ENCODE measurements at regions not wholly inside any gene's neighbourhood (a gene's known extent, or its start where the extent isn't known, plus 50 kb on each side); places are given as distances from the start of the nearest gene placed in this dataset.

DNA sequence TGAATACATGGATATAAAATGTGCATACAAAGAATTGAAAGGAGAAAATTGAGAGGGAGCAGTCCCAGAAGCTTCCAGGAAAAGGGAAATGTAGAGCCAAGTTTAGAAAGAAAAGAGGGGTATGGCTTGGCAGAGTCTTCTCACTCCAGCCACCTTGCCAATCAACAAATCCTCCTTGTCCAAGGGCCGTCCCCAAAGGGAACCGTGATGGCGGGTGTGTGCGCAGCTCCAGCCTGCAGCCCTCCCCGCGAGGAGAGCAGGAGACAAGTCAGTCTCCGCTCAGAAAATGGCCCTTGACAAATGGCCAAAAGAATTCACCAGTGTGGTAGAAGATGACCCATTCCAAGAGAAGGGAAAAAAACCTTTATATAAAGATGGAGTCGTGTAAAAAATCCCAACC is 448.3 kb upstream of the POU3F3 start:
- H3K27ac ChIP-seq (ENCODE audit: low read length): no peak overlapping the region
- no peak for DNase-seq

DNA sequence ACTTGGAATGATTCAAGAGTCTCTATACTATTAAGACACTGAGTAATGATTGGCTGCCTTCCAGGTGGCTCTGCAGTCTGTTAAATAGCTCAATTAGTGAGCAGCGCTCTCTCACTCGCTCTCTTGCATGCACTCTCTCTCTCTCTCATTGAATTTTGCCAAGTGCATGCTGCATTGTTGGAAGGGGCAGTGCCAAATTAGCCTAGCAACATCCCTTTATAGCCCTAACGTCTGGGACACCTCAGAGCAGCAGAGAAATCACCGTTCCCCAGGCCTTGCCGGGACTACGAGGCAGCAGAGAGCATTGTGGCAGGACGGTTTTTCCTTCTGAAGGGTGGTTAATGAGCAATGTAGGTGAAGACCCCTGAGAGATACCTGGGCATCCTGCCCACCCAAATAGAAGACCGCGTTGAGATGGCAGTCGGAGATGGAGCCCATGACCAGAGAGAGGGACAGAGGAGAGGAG is 447.6 kb upstream of the POU3F3 start:
- H3K9me3 ChIP-seq (replicated peaks; ENCODE audit: insufficient read depth, low read length): no peaks in the 10 kb centered on the region
- no peak for DNase-seq
- TF ChIP-seq EZH2 (optimal IDR thresholded peaks at IDR 0.05; ENCODE audit: low read depth, low read length): no peak
- TF ChIP-seq EZH2phosphoT487 (IDR thresholded peaks at IDR 0.05; ENCODE audit: low read length): no peak
- TF ChIP-seq, protein P1, sequence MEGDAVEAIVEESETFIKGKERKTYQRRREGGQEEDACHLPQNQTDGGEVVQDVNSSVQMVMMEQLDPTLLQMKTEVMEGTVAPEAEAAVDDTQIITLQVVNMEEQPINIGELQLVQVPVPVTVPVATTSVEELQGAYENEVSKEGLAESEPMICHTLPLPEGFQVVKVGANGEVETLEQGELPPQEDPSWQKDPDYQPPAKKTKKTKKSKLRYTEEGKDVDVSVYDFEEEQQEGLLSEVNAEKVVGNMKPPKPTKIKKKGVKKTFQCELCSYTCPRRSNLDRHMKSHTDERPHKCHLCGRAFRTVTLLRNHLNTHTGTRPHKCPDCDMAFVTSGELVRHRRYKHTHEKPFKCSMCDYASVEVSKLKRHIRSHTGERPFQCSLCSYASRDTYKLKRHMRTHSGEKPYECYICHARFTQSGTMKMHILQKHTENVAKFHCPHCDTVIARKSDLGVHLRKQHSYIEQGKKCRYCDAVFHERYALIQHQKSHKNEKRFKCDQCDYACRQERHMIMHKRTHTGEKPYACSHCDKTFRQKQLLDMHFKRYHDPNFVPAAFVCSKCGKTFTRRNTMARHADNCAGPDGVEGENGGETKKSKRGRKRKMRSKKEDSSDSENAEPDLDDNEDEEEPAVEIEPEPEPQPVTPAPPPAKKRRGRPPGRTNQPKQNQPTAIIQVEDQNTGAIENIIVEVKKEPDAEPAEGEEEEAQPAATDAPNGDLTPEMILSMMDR (IDR thresholded peaks at IDR 0.05; ENCODE audit: low read length): no peak
- H2AFZ ChIP-seq (ENCODE audit: low read length): no peak overlapping the region
- no peaks in the 10 kb centered on the region for H4K20me1 ChIP-seq (ENCODE audit: insufficient read depth, low read length)
- no peak overlapping the region for H3K4me3 ChIP-seq (ENCODE audit: low read length)
- H3K4me1 ChIP-seq (ENCODE audit: low read length): no peaks in the 10 kb centered on the region
- H3K9ac ChIP-seq (ENCODE audit: low read length): no peak overlapping the region
- H3K4me2 ChIP-seq (ENCODE audit: low read depth, low read length): no peak overlapping the region
- no peaks in the 10 kb centered on the region for H3K36me3 ChIP-seq (replicated peaks; ENCODE audit: insufficient read depth, low read length)
- H3F3A ChIP-seq (ENCODE audit: insufficient read depth, low read length): no peaks in the 10 kb centered on the region
- H3K9me2 ChIP-seq (replicated peaks; ENCODE audit: insufficient read depth, low read length): no peaks in the 10 kb centered on the region
- no peak overlapping the region for H3K27ac ChIP-seq (ENCODE audit: low read length)
- no peaks in the 10 kb centered on the region for H3K27me3 ChIP-seq (replicated peaks; ENCODE audit: insufficient read depth, low read length)
- H3K79me2 ChIP-seq (ENCODE audit: low read length): no peaks in the 10 kb centered on the region

More for the DNA sequence above, 448.3 kb upstream of the POU3F3 start:
- Histone ChIP-seq H3K27me3 (replicated peaks; ENCODE audit: insufficient read depth, low read length) (no peaks in the 10 kb centered on the region), H2AFZ (ENCODE audit: low read length) (no peak overlapping the region), H3K9me2 (replicated peaks; ENCODE audit: insufficient read depth, low read length) (no peaks in the 10 kb centered on the region), H3K9me3 (replicated peaks; ENCODE audit: insufficient read depth, low read length) (no peaks in the 10 kb centered on the region), H3K36me3 (replicated peaks; ENCODE audit: insufficient read depth, low read length) (no peaks in the 10 kb centered on the region), H3F3A (ENCODE audit: insufficient read depth, low read length) (no peaks in the 10 kb centered on the region), H3K79me2 (ENCODE audit: low read length) (no peaks in the 10 kb centered on the region), H3K4me3 (ENCODE audit: low read length) (no peak overlapping the region), H3K9ac (ENCODE audit: low read length) (no peak overlapping the region), H3K4me1 (ENCODE audit: low read length) (no peaks in the 10 kb centered on the region), H3K4me2 (ENCODE audit: low read depth, low read length) (no peak overlapping the region), H4K20me1 (ENCODE audit: insufficient read depth, low read length) (no peaks in the 10 kb centered on the region)
- no peak for TF ChIP-seq EZH2phosphoT487 (IDR thresholded peaks at IDR 0.05; ENCODE audit: low read length)
- TF ChIP-seq, protein P1 (IDR thresholded peaks at IDR 0.05; ENCODE audit: low read length): no peak
- TF ChIP-seq EZH2 (optimal IDR thresholded peaks at IDR 0.05; ENCODE audit: low read depth, low read length): no peak

DNA sequence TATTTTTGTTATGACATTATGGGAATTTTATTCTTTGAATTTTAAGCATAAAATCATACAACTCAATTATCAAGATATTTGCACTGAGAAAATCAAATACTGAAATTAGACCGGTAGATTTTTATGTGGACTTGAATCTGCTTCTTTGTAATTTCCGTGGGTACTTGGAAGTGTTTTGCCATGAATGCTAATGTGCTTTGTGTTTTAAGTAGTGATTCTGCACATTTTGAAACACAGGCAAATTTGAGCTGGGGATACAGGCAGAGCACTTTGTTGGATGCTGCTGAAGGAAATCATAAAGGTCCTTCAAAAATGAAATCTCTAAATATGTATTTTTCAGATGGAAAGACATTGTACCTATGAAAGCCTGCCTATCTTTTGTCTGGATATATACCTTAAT is 446.3 kb upstream of the POU3F3 start:
- Histone ChIP-seq H3K27ac (ENCODE audit: low read length) (no peak overlapping the region), H3K4me1 (ENCODE audit: low read length) (no peaks in the 10 kb centered on the region), H3K36me3 (replicated peaks; ENCODE audit: insufficient read depth, low read length) (no peaks in the 10 kb centered on the region), H3K9me2 (replicated peaks; ENCODE audit: insufficient read depth, low read length) (no peaks in the 10 kb centered on the region), H3K9me3 (replicated peaks; ENCODE audit: insufficient read depth, low read length) (no peaks in the 10 kb centered on the region), H3K27me3 (replicated peaks; ENCODE audit: insufficient read depth, low read length) (no peaks in the 10 kb centered on the region), H3K9ac (ENCODE audit: low read length) (no peak overlapping the region), H4K20me1 (ENCODE audit: insufficient read depth, low read length) (no peaks in the 10 kb centered on the region), H2AFZ (ENCODE audit: low read length) (no peak overlapping the region), H3K4me2 (ENCODE audit: low read depth, low read length) (no peak overlapping the region), H3K4me3 (ENCODE audit: low read length) (no peak overlapping the region), H3F3A (ENCODE audit: insufficient read depth, low read length) (no peaks in the 10 kb centered on the region), H3K79me2 (ENCODE audit: low read length) (no peaks in the 10 kb centered on the region)
- no peak for DNase-seq
- TF ChIP-seq EZH2phosphoT487 (IDR thresholded peaks at IDR 0.05; ENCODE audit: low read length) (no peak), EZH2 (optimal IDR thresholded peaks at IDR 0.05; ENCODE audit: low read depth, low read length) (no peak)
- TF ChIP-seq, protein P1 (IDR thresholded peaks at IDR 0.05; ENCODE audit: low read length): no peak

Data from MM.1S (cell line).